ENCODE measurements at regions not wholly inside any gene's neighbourhood (a gene's known extent, or its start where the extent isn't known, plus 50 kb on each side); places are given as distances from the start of the nearest gene placed in this dataset.

DNA sequence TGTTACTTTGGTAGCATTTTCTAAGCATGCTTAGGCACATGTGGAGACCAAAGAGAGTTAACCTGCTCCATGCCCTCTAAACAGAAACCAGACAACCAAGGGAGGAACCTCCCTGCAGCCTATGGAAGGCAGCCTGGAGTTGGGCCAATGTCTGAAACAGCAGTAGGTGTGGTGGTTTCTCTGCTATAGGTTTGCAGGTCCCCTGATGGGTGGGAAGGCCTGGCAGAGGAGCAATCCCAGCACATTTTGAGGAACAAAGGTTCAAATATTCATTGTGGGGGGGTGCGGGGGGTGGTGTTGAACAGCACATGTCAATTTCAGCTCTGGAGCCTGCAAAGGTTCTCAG lies 65.4 kb downstream of the DACT1 start:
- Histone ChIP-seq H3K4me3 (no peak overlapping the region), H3K36me3 (no peaks in the 10 kb centered on the region), H3K27me3 (no peaks in the 10 kb centered on the region), H3K9me3 (no peaks in the 10 kb centered on the region), H3K4me1 (ENCODE audit: insufficient read depth) (peaks cover 4% of the 10 kb centered on the region), H3K27ac (no peak overlapping the region)
- DNase-seq, result no peak
- 80 to 94% (median 90%) methylated on average over 1 of the region's 1 CpG for WGBS, 3 donors
- TF ChIP-seq EP300 (IDR thresholded peaks at IDR 0.05) (no peak), POLR2A (IDR thresholded peaks at IDR 0.05) (no peak), CTCF (IDR thresholded peaks at IDR 0.05) (no peak)
- intact Hi-C loops (cut with DNase I), result no loop called here

GRCh38 chr14:58705066-58705465 lies 67.3 kb downstream of the DACT1 start:
- DNase-seq, result no peak
- WGBS, 3 donors, result 84 to 89% (median 84%) methylated on average over 2 of the region's 2 CpGs
- H3K9me3 ChIP-seq, result no peaks in the 10 kb centered on the region

GRCh38 chr14:58707949-58708348 lies 70.2 kb downstream of the DACT1 start:
- DNase-seq, result no peak
- Histone ChIP-seq H3K4me1 (ENCODE audit: insufficient read depth) (peaks cover 3% of the 10 kb centered on the region), H3K36me3 (no peaks in the 10 kb centered on the region), H3K27ac (no peak overlapping the region), H3K4me3 (no peak overlapping the region), H3K9me3 (no peaks in the 10 kb centered on the region), H3K27me3 (no peaks in the 10 kb centered on the region)
- intact Hi-C loops (cut with DNase I), result no loop called here
- TF ChIP-seq POLR2A (IDR thresholded peaks at IDR 0.05) (no peak), CTCF (IDR thresholded peaks at IDR 0.05) (no peak), EP300 (IDR thresholded peaks at IDR 0.05) (no peak)
- 44 to 56% (median 47%) methylated on average over 1 of the region's 1 CpG for WGBS, 3 donors

More at GRCh38 chr14:58705066-58705465, 67.3 kb downstream of the DACT1 start:
- Histone ChIP-seq H3K27me3 (no peaks in the 10 kb centered on the region), H3K36me3 (no peaks in the 10 kb centered on the region), H3K4me3 (no peak overlapping the region), H3K4me1 (ENCODE audit: insufficient read depth) (peaks cover 4% of the 10 kb centered on the region), H3K27ac (no peak overlapping the region)
- intact Hi-C loops (cut with DNase I), result no loop called here
- TF ChIP-seq EP300 (IDR thresholded peaks at IDR 0.05) (no peak), CTCF (IDR thresholded peaks at IDR 0.05) (no peak), POLR2A (IDR thresholded peaks at IDR 0.05) (no peak)

GRCh38 chr14:58709949-58710348 lies 72.2 kb downstream of the DACT1 start:
- Histone ChIP-seq H3K27ac (no peak overlapping the region), H3K9me3 (no peaks in the 10 kb centered on the region)
- WGBS, 3 donors, result 41 to 47% (median 45%) methylated on average over 2 of the region's 2 CpGs

More at GRCh38 chr14:58709949-58710348, 72.2 kb downstream of the DACT1 start:
- intact Hi-C loops (cut with DNase I), result no loop called here
- TF ChIP-seq EP300 (IDR thresholded peaks at IDR 0.05), result no peak
- no peak for TF ChIP-seq CTCF (IDR thresholded peaks at IDR 0.05)
- TF ChIP-seq POLR2A (IDR thresholded peaks at IDR 0.05), result no peak
- no peak for DNase-seq
- Histone ChIP-seq H3K4me3 (no peak overlapping the region), H3K4me1 (ENCODE audit: insufficient read depth) (no peaks in the 10 kb centered on the region), H3K36me3 (no peaks in the 10 kb centered on the region), H3K27me3 (no peaks in the 10 kb centered on the region)
